ENCODE measurements at regions not wholly inside any gene's neighbourhood (a gene's known extent, or its start where the extent isn't known, plus 50 kb on each side); places are given as distances from the start of the nearest gene placed in this dataset.
"Not testable (repeated sequence)": the region's sequence is repeated elsewhere in the genome, so short reads cannot be mapped to it uniquely, and the experiment has no call there.

- Histone ChIP-seq H3K9me3 (ENCODE audit: control insufficient read depth, insufficient read depth, low read length) (no peaks in the 10 kb centered on the region), H3K36me3 (ENCODE audit: insufficient read depth, low read length) (no peaks in the 10 kb centered on the region), H3K9ac (ENCODE audit: low read depth, low read length) (no peak overlapping the region), H3K4me1 (ENCODE audit: insufficient read depth, low read length) (no peaks in the 10 kb centered on the region)
Observed at GRCh38 chr21:22154579-22155274, 1156.5 kb downstream of the NCAM2 start.

GRCh38 chr21:22164912-22165311, 1166.7 kb downstream of the NCAM2 start:
- H3K9ac ChIP-seq (ENCODE audit: low read depth, low read length): no peak overlapping the region
- H3K4me1 ChIP-seq (ENCODE audit: insufficient read depth, low read length): no peaks in the 10 kb centered on the region
- H3K9me3 ChIP-seq (ENCODE audit: control insufficient read depth, insufficient read depth, low read length): no peaks in the 10 kb centered on the region; the same call in 1 of the 2 replicates
- no peaks in the 10 kb centered on the region for H3K36me3 ChIP-seq (ENCODE audit: insufficient read depth, low read length)

- Histone ChIP-seq H3K4me1 (ENCODE audit: insufficient read depth, low read length) (no peaks in the 10 kb centered on the region), H3K9ac (ENCODE audit: low read depth, low read length) (no peak overlapping the region), H3K36me3 (ENCODE audit: insufficient read depth, low read length) (no peaks in the 10 kb centered on the region), H3K9me3 (ENCODE audit: control insufficient read depth, insufficient read depth, low read length) (peaks cover 11% of the 10 kb centered on the region)
Observed at GRCh38 chr21:22174746-22175145, 1176.5 kb downstream of the NCAM2 start.

GRCh38 chr21:22189278-22189677, 1191.1 kb downstream of the NCAM2 start:
- no peaks in the 10 kb centered on the region for H3K4me1 ChIP-seq (ENCODE audit: insufficient read depth, low read length)
- no peaks in the 10 kb centered on the region for H3K36me3 ChIP-seq (ENCODE audit: insufficient read depth, low read length)
- no peaks in the 10 kb centered on the region for H3K9me3 ChIP-seq (ENCODE audit: control insufficient read depth, insufficient read depth, low read length)
- no peak overlapping the region for H3K9ac ChIP-seq (ENCODE audit: low read depth, low read length)

- Histone ChIP-seq H3K4me1 (ENCODE audit: insufficient read depth, low read length) (no peaks in the 10 kb centered on the region), H3K9me3 (ENCODE audit: control insufficient read depth, insufficient read depth, low read length) (no peaks in the 10 kb centered on the region), H3K36me3 (ENCODE audit: insufficient read depth, low read length) (no peaks in the 10 kb centered on the region), H3K9ac (ENCODE audit: low read depth, low read length) (no peak overlapping the region)
Observed at GRCh38 chr21:22191581-22191980, 1193.4 kb downstream of the NCAM2 start.

- Histone ChIP-seq H3K4me1 (ENCODE audit: insufficient read depth, low read length) (no peaks in the 10 kb centered on the region), H3K9me3 (ENCODE audit: control insufficient read depth, insufficient read depth, low read length) (no peaks in the 10 kb centered on the region), H3K36me3 (ENCODE audit: insufficient read depth, low read length) (no peaks in the 10 kb centered on the region), H3K9ac (ENCODE audit: low read depth, low read length) (no peak overlapping the region)
Observed at GRCh38 chr21:22192766-22193165, 1194.6 kb downstream of the NCAM2 start.

GRCh38 chr21:22194986-22195385, 1196.8 kb downstream of the NCAM2 start:
- H3K9me3 ChIP-seq (ENCODE audit: control insufficient read depth, insufficient read depth, low read length); H3K4me1 ChIP-seq (ENCODE audit: insufficient read depth, low read length); H3K9ac ChIP-seq (ENCODE audit: low read depth, low read length); H3K36me3 ChIP-seq (ENCODE audit: insufficient read depth, low read length): not testable (repeated sequence)

- H3K9ac ChIP-seq (ENCODE audit: low read depth, low read length): no peak overlapping the region
- H3K9me3 ChIP-seq (ENCODE audit: control insufficient read depth, insufficient read depth, low read length): no peaks in the 10 kb centered on the region
- no peaks in the 10 kb centered on the region for H3K4me1 ChIP-seq (ENCODE audit: insufficient read depth, low read length)
- H3K36me3 ChIP-seq (ENCODE audit: insufficient read depth, low read length): no peaks in the 10 kb centered on the region
Observed at GRCh38 chr21:22200378-22201092, 1202.3 kb downstream of the NCAM2 start.

GRCh38 chr21:22201126-22201525, 1202.9 kb downstream of the NCAM2 start:
- Histone ChIP-seq H3K9ac (ENCODE audit: low read depth, low read length) (no peak overlapping the region), H3K36me3 (ENCODE audit: insufficient read depth, low read length) (no peaks in the 10 kb centered on the region), H3K4me1 (ENCODE audit: insufficient read depth, low read length) (no peaks in the 10 kb centered on the region), H3K9me3 (ENCODE audit: control insufficient read depth, insufficient read depth, low read length) (no peaks in the 10 kb centered on the region)

GRCh38 chr21:22201669-22202068, 1203.5 kb downstream of the NCAM2 start:
- Histone ChIP-seq H3K9ac (ENCODE audit: low read depth, low read length) (no peak overlapping the region), H3K36me3 (ENCODE audit: insufficient read depth, low read length) (no peaks in the 10 kb centered on the region), H3K9me3 (ENCODE audit: control insufficient read depth, insufficient read depth, low read length) (no peaks in the 10 kb centered on the region), H3K4me1 (ENCODE audit: insufficient read depth, low read length) (no peaks in the 10 kb centered on the region)

- no peaks in the 10 kb centered on the region for H3K4me1 ChIP-seq (ENCODE audit: insufficient read depth, low read length)
- no peak overlapping the region for H3K9ac ChIP-seq (ENCODE audit: low read depth, low read length)
- H3K9me3 ChIP-seq (ENCODE audit: control insufficient read depth, insufficient read depth, low read length): no peaks in the 10 kb centered on the region
- H3K36me3 ChIP-seq (ENCODE audit: insufficient read depth, low read length): no peaks in the 10 kb centered on the region
Observed at GRCh38 chr21:22209304-22209700, 1211.1 kb downstream of the NCAM2 start.

- no peaks in the 10 kb centered on the region for H3K36me3 ChIP-seq (ENCODE audit: insufficient read depth, low read length)
- no peak overlapping the region for H3K9ac ChIP-seq (ENCODE audit: low read depth, low read length)
- H3K4me1 ChIP-seq (ENCODE audit: insufficient read depth, low read length): no peaks in the 10 kb centered on the region
- H3K9me3 ChIP-seq (ENCODE audit: control insufficient read depth, insufficient read depth, low read length): no peaks in the 10 kb centered on the region
Observed at GRCh38 chr21:22211943-22212342, 1213.7 kb downstream of the NCAM2 start.

GRCh38 chr21:22223385-22223784, 1225.2 kb downstream of the NCAM2 start:
- Histone ChIP-seq H3K9me3 (ENCODE audit: control insufficient read depth, insufficient read depth, low read length) (no peaks in the 10 kb centered on the region), H3K36me3 (ENCODE audit: insufficient read depth, low read length) (no peaks in the 10 kb centered on the region), H3K9ac (ENCODE audit: low read depth, low read length) (no peak overlapping the region), H3K4me1 (ENCODE audit: insufficient read depth, low read length) (no peaks in the 10 kb centered on the region)

GRCh38 chr21:22224261-22224660, 1226.1 kb downstream of the NCAM2 start:
- Histone ChIP-seq H3K9me3 (ENCODE audit: control insufficient read depth, insufficient read depth, low read length) (no peaks in the 10 kb centered on the region), H3K36me3 (ENCODE audit: insufficient read depth, low read length) (no peaks in the 10 kb centered on the region), H3K9ac (ENCODE audit: low read depth, low read length) (no peak overlapping the region), H3K4me1 (ENCODE audit: insufficient read depth, low read length) (no peaks in the 10 kb centered on the region)

GRCh38 chr21:22225299-22225698, 1227.1 kb downstream of the NCAM2 start:
- Histone ChIP-seq H3K9me3 (ENCODE audit: control insufficient read depth, insufficient read depth, low read length) (no peaks in the 10 kb centered on the region), H3K4me1 (ENCODE audit: insufficient read depth, low read length) (no peaks in the 10 kb centered on the region), H3K36me3 (ENCODE audit: insufficient read depth, low read length) (no peaks in the 10 kb centered on the region), H3K9ac (ENCODE audit: low read depth, low read length) (no peak overlapping the region)

Measured in ES-I3 (cell line).